ENCODE measurements at regions not wholly inside any gene's neighbourhood (a gene's known extent, or its start where the extent isn't known, plus 50 kb on each side); places are given as distances from the start of the nearest gene placed in this dataset.

DNA sequence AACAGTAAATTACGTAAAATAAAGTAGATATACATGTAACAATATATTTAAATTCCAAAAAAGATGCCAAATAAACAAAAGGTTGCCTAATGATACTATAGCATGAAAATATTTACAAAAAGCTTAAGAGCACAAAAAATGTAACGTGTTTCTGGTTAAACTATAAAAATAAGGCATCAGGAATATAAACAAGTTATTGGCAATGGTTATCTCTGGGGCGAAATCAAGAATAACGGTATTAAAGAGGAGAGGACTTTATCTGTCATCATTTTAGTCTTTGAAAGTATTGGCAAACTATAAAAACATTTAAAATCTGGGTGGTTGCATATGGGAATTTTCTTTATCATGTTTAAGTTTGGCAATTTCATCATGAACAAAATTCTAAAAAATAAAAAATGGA lies 1599.2 kb downstream of the MAT2B start:
- in situ Hi-C loops (cut with HindIII; ENCODE audit: low pct_unique_long_range_greater_than_20kb, low sequenced_read_pairs) = no loop called here

DNA sequence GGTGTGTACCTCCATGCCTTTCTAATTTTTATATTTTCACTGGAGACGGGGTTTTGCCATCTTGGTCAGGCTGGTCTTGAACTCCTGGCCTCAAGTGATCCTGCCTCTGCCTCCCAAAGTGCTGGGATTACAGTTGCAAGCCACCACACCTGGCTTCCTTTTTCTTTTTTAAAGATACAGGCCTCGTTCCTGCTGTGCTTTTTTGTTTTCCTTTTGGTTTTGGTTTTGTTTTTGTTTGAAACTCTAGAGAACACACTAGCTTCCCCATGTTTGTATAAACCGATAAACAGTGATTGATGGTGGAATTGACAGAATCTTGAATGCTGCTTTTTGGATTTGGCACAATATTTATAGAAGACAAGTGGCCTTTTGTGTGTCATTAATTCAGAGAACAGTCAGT lies 1603.4 kb downstream of the MAT2B start:
- DNase-seq (ENCODE audit: low read depth, low spot score) = no peak
- in situ Hi-C loops (cut with HindIII; ENCODE audit: low pct_unique_long_range_greater_than_20kb, low sequenced_read_pairs) = no loop called here

More for the DNA sequence above, 1599.2 kb downstream of the MAT2B start:
- no peak for DNase-seq (ENCODE audit: low read depth, low spot score)

DNA sequence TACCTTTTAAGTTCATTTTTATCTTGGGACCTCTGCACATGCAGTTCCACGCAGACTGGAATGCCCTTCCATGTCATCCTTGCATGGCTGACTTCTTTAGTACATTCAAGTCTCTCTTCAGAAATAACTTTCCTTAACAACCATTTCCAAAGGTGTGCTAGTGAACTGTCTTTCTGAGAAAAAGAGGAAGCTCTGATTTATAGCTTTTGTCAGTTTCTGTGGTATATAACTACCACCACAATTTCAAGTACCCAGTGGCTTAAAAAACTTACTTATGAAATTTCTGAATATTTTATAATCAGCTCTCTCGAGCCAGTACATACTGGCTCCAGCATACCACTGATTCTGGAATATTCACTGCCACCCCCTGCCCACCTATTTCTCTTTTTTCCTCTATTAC lies 1613.8 kb downstream of the MAT2B start:
- in situ Hi-C loops (cut with HindIII; ENCODE audit: low pct_unique_long_range_greater_than_20kb, low sequenced_read_pairs) = no loop called here
- no peak for DNase-seq (ENCODE audit: low read depth, low spot score)

DNA sequence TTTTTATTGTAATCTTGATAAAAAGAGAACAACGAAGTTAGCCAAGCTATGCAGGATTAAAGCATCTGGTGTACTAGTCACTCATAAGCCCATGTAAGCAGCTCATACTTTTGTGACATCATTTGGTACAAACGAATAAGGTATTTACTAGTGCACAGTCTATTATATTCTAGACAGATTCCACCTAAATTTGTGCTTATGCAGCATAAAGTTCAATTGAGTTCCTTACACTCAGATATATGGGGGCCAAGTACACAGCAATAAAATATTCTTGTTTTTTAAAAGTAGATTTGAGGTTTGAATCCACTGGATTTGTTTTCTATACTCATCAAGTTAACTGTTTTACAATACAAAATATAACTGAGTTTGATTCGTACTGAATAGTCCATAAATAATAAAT lies 1621.2 kb downstream of the MAT2B start:
- in situ Hi-C loops (cut with HindIII; ENCODE audit: low pct_unique_long_range_greater_than_20kb, low sequenced_read_pairs) = no loop called here
- DNase-seq (ENCODE audit: low read depth, low spot score) = no peak

DNA sequence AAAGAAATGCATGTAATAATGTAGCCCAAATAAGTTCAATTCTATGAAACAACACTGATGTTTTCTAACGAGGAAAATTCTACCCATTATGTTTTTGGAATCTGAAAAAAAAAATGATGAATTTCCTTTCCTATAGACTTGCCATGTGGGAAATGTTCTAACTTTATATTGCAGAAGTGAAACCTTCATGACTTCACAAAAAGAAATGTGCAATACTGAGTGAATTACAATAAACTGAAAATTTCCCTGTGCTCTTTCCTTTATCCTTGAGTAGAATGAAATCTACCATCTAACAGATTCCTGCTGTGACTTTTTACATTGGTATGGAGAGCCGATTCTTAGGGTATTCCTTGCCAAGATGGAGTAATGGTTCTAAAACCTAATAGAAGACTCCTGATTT lies 1622.5 kb downstream of the MAT2B start:
- in situ Hi-C loops (cut with HindIII; ENCODE audit: low pct_unique_long_range_greater_than_20kb, low sequenced_read_pairs) = no loop called here
- no peak for DNase-seq (ENCODE audit: low read depth, low spot score)

- no peak for DNase-seq (ENCODE audit: low read depth, low spot score)
- in situ Hi-C loops (cut with HindIII; ENCODE audit: low pct_unique_long_range_greater_than_20kb, low sequenced_read_pairs) = no loop called here
Observed at GRCh38 chr5:165130656-165131055, 1625.2 kb downstream of the MAT2B start.

- in situ Hi-C loops (cut with HindIII; ENCODE audit: low pct_unique_long_range_greater_than_20kb, low sequenced_read_pairs) = no loop called here
- no peak for DNase-seq (ENCODE audit: low read depth, low spot score)
Observed at GRCh38 chr5:165134155-165134554, 1628.7 kb downstream of the MAT2B start.

DNA sequence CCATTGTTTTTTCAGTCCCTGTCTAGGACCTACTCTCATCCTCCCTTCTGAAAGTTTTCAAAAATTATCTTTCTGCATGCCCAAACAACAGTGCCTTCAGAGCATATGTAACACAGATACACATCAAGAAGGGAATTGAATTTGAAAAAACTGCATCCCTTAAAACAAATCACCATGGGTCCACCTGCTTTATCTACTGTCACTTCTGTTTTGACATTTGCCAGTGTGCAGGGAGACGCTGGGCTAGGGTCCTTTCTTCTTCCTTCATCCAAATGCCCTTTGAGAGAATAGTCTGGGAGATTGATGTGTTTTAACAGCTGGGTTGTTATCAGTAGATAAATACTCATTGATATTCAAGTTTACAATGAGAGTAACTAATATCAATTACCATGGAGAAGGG lies 1630.1 kb downstream of the MAT2B start:
- no peak for DNase-seq (ENCODE audit: low read depth, low spot score)
- in situ Hi-C loops (cut with HindIII; ENCODE audit: low pct_unique_long_range_greater_than_20kb, low sequenced_read_pairs) = no loop called here

DNA sequence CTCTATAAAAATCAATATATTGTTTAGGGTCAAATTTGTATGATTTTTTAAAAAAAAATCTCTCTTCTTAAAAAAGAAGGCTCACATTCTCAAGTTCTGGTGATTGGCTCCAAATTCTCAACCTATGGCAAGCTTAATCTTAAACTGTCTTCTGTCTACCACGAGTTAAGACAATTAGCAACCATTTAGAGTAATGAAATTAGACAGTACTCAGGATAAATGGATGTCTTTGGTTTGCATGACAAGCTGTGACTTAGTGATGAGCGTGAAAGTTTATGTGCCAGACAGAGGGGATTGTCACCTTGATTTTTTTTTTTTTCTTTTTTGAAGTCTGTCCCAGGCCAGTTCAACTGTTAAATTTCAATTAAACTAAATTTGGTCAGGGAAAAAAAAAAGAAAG lies 1632.3 kb downstream of the MAT2B start:
- in situ Hi-C loops (cut with HindIII; ENCODE audit: low pct_unique_long_range_greater_than_20kb, low sequenced_read_pairs) = no loop called here
- DNase-seq (ENCODE audit: low read depth, low spot score) = no peak

DNA sequence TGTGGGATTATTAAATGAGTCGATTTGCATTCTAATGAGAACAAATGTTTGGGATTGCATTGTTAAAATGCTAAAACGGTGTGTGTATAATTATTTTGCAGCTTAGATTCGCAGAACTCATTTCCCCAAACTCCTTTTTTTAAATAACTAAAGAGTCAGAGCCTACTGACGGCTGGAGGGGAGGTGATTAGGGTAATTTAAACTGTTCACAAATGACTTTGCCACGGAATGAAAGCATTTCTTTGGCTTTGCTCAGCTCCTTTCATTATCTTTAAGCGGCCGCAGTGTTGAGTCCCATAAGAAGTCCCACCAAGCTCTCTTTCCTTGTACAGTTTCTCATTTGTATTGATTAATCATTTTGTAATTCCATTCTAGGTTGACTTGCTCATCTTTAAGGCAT lies 1632.8 kb downstream of the MAT2B start:
- no peak for DNase-seq (ENCODE audit: low read depth, low spot score)
- in situ Hi-C loops (cut with HindIII; ENCODE audit: low pct_unique_long_range_greater_than_20kb, low sequenced_read_pairs) = no loop called here

GRCh38 chr5:165139262-165139661 lies 1633.8 kb downstream of the MAT2B start:
- in situ Hi-C loops (cut with HindIII; ENCODE audit: low pct_unique_long_range_greater_than_20kb, low sequenced_read_pairs) = no loop called here
- DNase-seq (ENCODE audit: low read depth, low spot score) = no peak

DNA sequence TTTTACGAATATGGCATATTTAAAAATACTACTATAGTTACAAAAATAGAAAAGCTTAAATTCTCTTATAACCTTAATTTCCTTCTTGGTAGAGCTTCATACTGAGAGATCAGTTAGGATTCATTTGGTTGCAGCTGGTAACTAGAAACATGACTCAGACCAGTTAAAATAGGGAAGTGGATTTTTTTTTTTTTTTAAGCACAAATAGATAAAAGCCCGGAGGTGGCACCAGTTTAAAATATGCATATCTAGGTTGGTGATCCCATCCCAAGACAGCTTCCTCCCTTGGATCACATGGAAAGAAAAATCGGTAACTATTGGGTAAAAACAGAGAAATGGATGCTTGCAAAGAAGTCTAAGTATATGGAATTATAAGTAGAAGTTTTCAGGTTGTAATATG lies 1634.3 kb downstream of the MAT2B start:
- no peak for DNase-seq (ENCODE audit: low read depth, low spot score)
- in situ Hi-C loops (cut with HindIII; ENCODE audit: low pct_unique_long_range_greater_than_20kb, low sequenced_read_pairs) = no loop called here

DNA sequence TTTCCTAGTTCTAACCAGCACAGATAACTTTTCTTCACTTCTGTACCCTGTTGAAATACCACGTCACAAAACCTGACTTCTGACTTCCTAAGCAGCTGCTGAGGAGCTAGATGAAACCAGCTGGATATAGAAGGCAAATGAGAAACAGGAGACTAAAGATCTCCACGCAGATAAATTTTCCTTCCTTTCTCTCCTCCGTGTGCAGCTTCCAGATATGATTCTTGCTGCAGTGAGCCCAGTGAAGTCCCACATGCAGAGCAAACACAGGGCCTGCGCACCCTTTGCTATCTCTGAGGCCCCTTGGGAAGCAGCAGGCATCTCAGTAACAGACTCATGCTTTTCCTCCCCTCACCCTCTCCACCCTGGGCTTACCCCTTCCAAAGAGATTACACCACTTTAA lies 1638.3 kb downstream of the MAT2B start:
- in situ Hi-C loops (cut with HindIII; ENCODE audit: low pct_unique_long_range_greater_than_20kb, low sequenced_read_pairs) = no loop called here
- no peak for DNase-seq (ENCODE audit: low read depth, low spot score)

GRCh38 chr5:165149431-165149830 lies 1644.0 kb downstream of the MAT2B start:
- no peak for DNase-seq (ENCODE audit: low read depth, low spot score)
- in situ Hi-C loops (cut with HindIII; ENCODE audit: low pct_unique_long_range_greater_than_20kb, low sequenced_read_pairs) = no loop called here

GRCh38 chr5:165152058-165152457 lies 1646.6 kb downstream of the MAT2B start:
- peak; percentile 14 for DNase-seq (ENCODE audit: low read depth, low spot score)
- in situ Hi-C loops (cut with HindIII; ENCODE audit: low pct_unique_long_range_greater_than_20kb, low sequenced_read_pairs) = no loop called here

GRCh38 chr5:165157219-165157618 lies 1651.8 kb downstream of the MAT2B start:
- DNase-seq (ENCODE audit: low read depth, low spot score) = no peak
- in situ Hi-C loops (cut with HindIII; ENCODE audit: low pct_unique_long_range_greater_than_20kb, low sequenced_read_pairs) = no loop called here

- peak; percentile 47 for DNase-seq (ENCODE audit: low read depth, low spot score)
- in situ Hi-C loops (cut with HindIII; ENCODE audit: low pct_unique_long_range_greater_than_20kb, low sequenced_read_pairs) = no loop called here
Observed at GRCh38 chr5:165161204-165161603, 1655.8 kb downstream of the MAT2B start.

GRCh38 chr5:165163861-165164260 lies 1658.4 kb downstream of the MAT2B start:
- no peak for DNase-seq (ENCODE audit: low read depth, low spot score)
- in situ Hi-C loops (cut with HindIII; ENCODE audit: low pct_unique_long_range_greater_than_20kb, low sequenced_read_pairs) = no loop called here

DNA sequence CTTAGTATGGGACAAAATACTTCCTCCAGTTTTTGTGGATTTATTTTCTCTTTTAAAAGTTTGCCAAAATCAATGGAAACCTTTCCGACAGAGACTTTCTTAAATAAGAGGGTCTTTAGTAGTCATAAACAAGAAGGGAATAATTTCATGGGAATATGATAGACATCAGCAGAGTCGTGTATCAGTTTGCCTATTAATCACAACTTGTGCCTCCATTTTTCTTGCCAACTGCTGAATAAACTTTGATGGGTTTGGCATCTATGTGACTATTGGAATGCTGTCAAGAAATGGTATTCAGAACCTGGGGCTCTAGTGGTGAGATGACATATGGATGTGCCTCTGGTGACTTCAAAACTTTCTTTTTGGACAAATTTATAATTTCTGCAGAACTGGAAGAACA lies 1668.2 kb downstream of the MAT2B start:
- no peak for DNase-seq (ENCODE audit: low read depth, low spot score)
- in situ Hi-C loops (cut with HindIII; ENCODE audit: low pct_unique_long_range_greater_than_20kb, low sequenced_read_pairs) = no loop called here

DNA sequence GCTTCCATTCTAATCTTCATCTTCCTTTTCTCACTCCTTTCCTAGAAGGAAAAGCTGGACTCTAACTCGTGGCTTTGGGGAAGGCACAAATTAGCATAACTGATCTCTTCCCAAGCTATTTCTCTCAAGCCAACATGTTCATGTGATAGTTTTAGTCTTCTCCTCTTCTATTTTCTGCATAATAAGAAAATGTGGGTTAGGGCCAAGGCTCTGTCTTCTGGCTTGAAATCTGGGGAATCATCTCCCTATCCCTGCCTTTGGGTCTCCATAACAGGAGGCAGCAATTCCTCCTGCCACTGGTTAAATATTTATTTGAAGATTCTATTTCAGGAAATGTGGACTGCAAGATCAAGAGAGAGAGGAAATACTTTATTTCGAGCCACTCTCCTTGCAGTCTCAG lies 1669.6 kb downstream of the MAT2B start:
- in situ Hi-C loops (cut with HindIII; ENCODE audit: low pct_unique_long_range_greater_than_20kb, low sequenced_read_pairs) = no loop called here
- DNase-seq (ENCODE audit: low read depth, low spot score) = no peak

Measured in SK-MEL-5 (cell line).